NCI-H82 treated with DMSO at 0.1 percent for 48 hours (cell line): ENCODE measurements at regions not wholly inside any gene's neighbourhood (a gene's known extent, or its start where the extent isn't known, plus 50 kb on each side); places are given as distances from the start of the nearest gene placed in this dataset.

ENCODE experiments used
- DNase-seq: peaks from one replicate; lab custom pipeline; 2025; ENCODE audit not compliant: unreplicated experiment; lab: John Stamatoyannopoulos, UW

- DNase-seq = no peak
Measured at GRCh38 chr3:17965331-17965730, 222.9 kb upstream of the TBC1D5 start.

- DNase-seq = no peak
Measured at GRCh38 chr3:17964108-17964507, 221.7 kb upstream of the TBC1D5 start.

GRCh38 chr3:17955411-17955810 is 213.0 kb upstream of the TBC1D5 start:
- DNase-seq = no peak

- no peak for DNase-seq
Measured at GRCh38 chr3:17954801-17955200, 212.4 kb upstream of the TBC1D5 start.

- no peak for DNase-seq
Measured at GRCh38 chr3:17951241-17951640, 208.8 kb upstream of the TBC1D5 start.

GRCh38 chr3:17949101-17949500 is 206.7 kb upstream of the TBC1D5 start:
- no peak for DNase-seq

- no peak for DNase-seq
Measured at GRCh38 chr3:17947833-17948232, 205.4 kb upstream of the TBC1D5 start.

GRCh38 chr3:17946619-17947018 is 204.2 kb upstream of the TBC1D5 start:
- no peak for DNase-seq

GRCh38 chr3:17945799-17946399 is 203.5 kb upstream of the TBC1D5 start:
- no peak for DNase-seq

- DNase-seq = no peak
Measured at GRCh38 chr3:17945018-17945798, 202.8 kb upstream of the TBC1D5 start.

- no peak for DNase-seq
Measured at GRCh38 chr3:17942856-17943255, 200.4 kb upstream of the TBC1D5 start.

- no peak for DNase-seq
Measured at GRCh38 chr3:17941766-17942165, 199.3 kb upstream of the TBC1D5 start.

GRCh38 chr3:17941152-17941551 is 198.7 kb upstream of the TBC1D5 start:
- no peak for DNase-seq

- no peak for DNase-seq
Measured at GRCh38 chr3:17939157-17939556, 196.7 kb upstream of the TBC1D5 start.

GRCh38 chr3:17938313-17938712 is 195.9 kb upstream of the TBC1D5 start:
- no peak for DNase-seq

- no peak for DNase-seq
Measured at GRCh38 chr3:17936736-17937480, 194.5 kb upstream of the TBC1D5 start.

GRCh38 chr3:17935222-17935621 is 192.8 kb upstream of the TBC1D5 start:
- no peak for DNase-seq

- no peak for DNase-seq
Measured at GRCh38 chr3:17932136-17932771, 189.8 kb upstream of the TBC1D5 start.

GRCh38 chr3:17931131-17931530 is 188.7 kb upstream of the TBC1D5 start:
- DNase-seq = no peak

GRCh38 chr3:17928502-17929145 is 186.2 kb upstream of the TBC1D5 start:
- DNase-seq = no peak

- no peak for DNase-seq
Measured at GRCh38 chr3:17927036-17927435, 184.6 kb upstream of the TBC1D5 start.
